ENCODE measurements at regions not wholly inside any gene's neighbourhood (a gene's known extent, or its start where the extent isn't known, plus 50 kb on each side); places are given as distances from the start of the nearest gene placed in this dataset.
A peak's percentile ranks its signal among the peaks of the same experiment; 100 is the strongest.

GRCh38 chr6:109303164-109303563, 79.1 kb downstream of the CD164 start:
- Histone ChIP-seq H3K4me1 (ENCODE audit: low read depth) (peaks cover 47% of the 10 kb centered on the region), H3K27me3 (no peaks in the 10 kb centered on the region), H3K4me3 (no peak overlapping the region), H3K9me3 (ENCODE audit: low read depth) (no peaks in the 10 kb centered on the region), H3K27ac (no peak overlapping the region), H3K36me3 (no peaks in the 10 kb centered on the region)
- TF ChIP-seq, protein P1, sequence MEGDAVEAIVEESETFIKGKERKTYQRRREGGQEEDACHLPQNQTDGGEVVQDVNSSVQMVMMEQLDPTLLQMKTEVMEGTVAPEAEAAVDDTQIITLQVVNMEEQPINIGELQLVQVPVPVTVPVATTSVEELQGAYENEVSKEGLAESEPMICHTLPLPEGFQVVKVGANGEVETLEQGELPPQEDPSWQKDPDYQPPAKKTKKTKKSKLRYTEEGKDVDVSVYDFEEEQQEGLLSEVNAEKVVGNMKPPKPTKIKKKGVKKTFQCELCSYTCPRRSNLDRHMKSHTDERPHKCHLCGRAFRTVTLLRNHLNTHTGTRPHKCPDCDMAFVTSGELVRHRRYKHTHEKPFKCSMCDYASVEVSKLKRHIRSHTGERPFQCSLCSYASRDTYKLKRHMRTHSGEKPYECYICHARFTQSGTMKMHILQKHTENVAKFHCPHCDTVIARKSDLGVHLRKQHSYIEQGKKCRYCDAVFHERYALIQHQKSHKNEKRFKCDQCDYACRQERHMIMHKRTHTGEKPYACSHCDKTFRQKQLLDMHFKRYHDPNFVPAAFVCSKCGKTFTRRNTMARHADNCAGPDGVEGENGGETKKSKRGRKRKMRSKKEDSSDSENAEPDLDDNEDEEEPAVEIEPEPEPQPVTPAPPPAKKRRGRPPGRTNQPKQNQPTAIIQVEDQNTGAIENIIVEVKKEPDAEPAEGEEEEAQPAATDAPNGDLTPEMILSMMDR (IDR thresholded peaks at IDR 0.05; ENCODE audit: low read depth, low read length), result no peak
- no peak for DNase-seq (ENCODE audit: low read depth in 1 of 2, low spot score in 1 of 2)

DNA sequence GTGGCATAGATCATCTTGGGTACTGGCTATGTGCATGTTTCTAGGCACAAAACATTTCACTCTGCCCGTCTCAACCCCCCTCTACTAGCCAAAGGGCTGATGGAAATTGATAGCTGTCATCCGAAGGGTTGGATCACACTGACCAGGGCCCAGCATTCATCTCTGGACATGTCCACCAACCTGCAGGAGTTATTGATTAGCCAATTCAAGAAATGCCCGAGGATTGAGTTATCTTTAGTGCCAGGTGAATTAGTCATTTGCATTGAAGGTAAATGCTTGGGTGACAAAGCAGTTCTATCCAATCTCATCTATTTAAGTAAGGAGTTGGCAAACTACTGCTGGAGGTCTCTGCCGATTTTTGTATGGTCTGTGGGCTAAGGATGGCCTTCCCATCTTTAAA, 80.1 kb downstream of the CD164 start:
- H3K27me3 ChIP-seq, result no peaks in the 10 kb centered on the region
- DNase-seq (ENCODE audit: low read depth in 1 of 2, low spot score in 1 of 2), result no peak
- H3K4me1 ChIP-seq (ENCODE audit: low read depth), result peaks cover 57% of the 10 kb centered on the region
- no peak overlapping the region for H3K4me3 ChIP-seq
- H3K9me3 ChIP-seq (ENCODE audit: low read depth), result no peaks in the 10 kb centered on the region
- H3K36me3 ChIP-seq, result no peaks in the 10 kb centered on the region
- TF ChIP-seq, protein P1 (IDR thresholded peaks at IDR 0.05; ENCODE audit: low read depth, low read length), result no peak
- no peak overlapping the region for H3K27ac ChIP-seq

- no peak overlapping the region for H3K4me3 ChIP-seq
- no peak for DNase-seq (ENCODE audit: low read depth in 1 of 2, low spot score in 1 of 2)
- TF ChIP-seq, protein P1 (IDR thresholded peaks at IDR 0.05; ENCODE audit: low read depth, low read length), result no peak
- H3K27me3 ChIP-seq, result no peaks in the 10 kb centered on the region
- no peaks in the 10 kb centered on the region for H3K36me3 ChIP-seq
- H3K9me3 ChIP-seq (ENCODE audit: low read depth), result no peaks in the 10 kb centered on the region
- peaks cover 59% of the 10 kb centered on the region for H3K4me1 ChIP-seq (ENCODE audit: low read depth)
- peak overlapping the region; percentile 95 for H3K27ac ChIP-seq
These were observed 80.8 kb downstream of the CD164 start for GRCh38 chr6:109301418-109301817.

GRCh38 chr6:109300874-109301273, 81.4 kb downstream of the CD164 start:
- Histone ChIP-seq H3K4me1 (ENCODE audit: low read depth) (peaks cover 59% of the 10 kb centered on the region), H3K27ac (peak overlapping the region; percentile 95), H3K36me3 (no peaks in the 10 kb centered on the region), H3K9me3 (ENCODE audit: low read depth) (no peaks in the 10 kb centered on the region), H3K4me3 (no peak overlapping the region), H3K27me3 (no peaks in the 10 kb centered on the region)
- TF ChIP-seq, protein P1 (IDR thresholded peaks at IDR 0.05; ENCODE audit: low read depth, low read length), result no peak
- DNase-seq (ENCODE audit: low read depth in 1 of 2, low spot score in 1 of 2), result no peak

DNA sequence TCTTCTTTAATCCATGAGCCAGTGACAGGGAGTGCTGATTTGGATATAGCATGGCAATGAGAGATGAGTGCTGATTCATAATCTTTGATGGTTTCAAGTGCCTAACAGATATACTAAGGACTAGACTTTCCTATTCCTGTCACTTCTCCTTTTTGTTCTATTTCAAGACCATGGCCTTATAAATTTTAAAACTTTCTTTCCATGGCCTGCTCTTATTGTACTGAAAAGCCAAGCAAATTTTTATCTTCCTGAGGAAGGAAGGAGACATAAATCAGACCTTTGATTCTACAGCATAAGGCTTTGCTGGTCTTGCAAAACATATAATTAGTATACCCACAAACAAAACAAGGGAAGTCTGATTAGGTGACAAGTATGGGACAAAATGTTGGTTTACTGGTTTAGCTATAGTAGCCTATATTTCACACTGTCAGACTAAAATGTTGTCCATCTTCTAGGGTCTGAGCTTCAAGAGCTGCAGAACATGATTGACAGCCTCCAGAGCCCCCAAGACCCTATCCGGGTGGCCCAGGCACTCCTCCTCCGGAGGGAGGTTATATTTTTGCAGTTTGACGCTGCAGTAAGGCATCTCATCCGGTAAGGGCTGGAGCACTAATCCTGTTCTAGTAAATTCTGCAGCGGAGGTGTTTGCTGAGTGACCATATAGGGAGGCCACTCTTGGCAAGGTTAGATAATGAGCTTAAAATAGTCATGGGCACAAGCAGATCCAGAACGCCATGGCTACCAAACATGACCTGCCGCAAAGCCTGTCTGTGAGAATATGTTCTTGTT, 82.3 kb downstream of the CD164 start:
- H3K27ac ChIP-seq, result peak overlapping the region; percentile 95
- no peaks in the 10 kb centered on the region for H3K9me3 ChIP-seq (ENCODE audit: low read depth)
- TF ChIP-seq, protein P1 (IDR thresholded peaks at IDR 0.05; ENCODE audit: low read depth, low read length), result no peak
- H3K4me3 ChIP-seq, result no peak overlapping the region
- H3K36me3 ChIP-seq, result no peaks in the 10 kb centered on the region
- H3K27me3 ChIP-seq, result no peaks in the 10 kb centered on the region
- peak in 1 of 2 donors; percentile 90 for DNase-seq (ENCODE audit: low read depth in 1 of 2, low spot score in 1 of 2)
- peaks cover 60% of the 10 kb centered on the region for H3K4me1 ChIP-seq (ENCODE audit: low read depth)

All from cardiac muscle cell (in vitro differentiated cells and primary cell).